Stromal cell of bone marrow (primary cell): ENCODE measurements at regions not wholly inside any gene's neighbourhood (a gene's known extent, or its start where the extent isn't known, plus 50 kb on each side); places are given as distances from the start of the nearest gene placed in this dataset.

ENCODE experiments used
- DNase-seq: peaks from one replicate; pipeline ENCODE4 v3.0.0-alpha.2; 2012; ENCODE audit warnings: low read depth

- no peak for DNase-seq
These were observed 376.5 kb upstream of the DAB2 start for GRCh38 chr5:39801306-39801705.

DNA sequence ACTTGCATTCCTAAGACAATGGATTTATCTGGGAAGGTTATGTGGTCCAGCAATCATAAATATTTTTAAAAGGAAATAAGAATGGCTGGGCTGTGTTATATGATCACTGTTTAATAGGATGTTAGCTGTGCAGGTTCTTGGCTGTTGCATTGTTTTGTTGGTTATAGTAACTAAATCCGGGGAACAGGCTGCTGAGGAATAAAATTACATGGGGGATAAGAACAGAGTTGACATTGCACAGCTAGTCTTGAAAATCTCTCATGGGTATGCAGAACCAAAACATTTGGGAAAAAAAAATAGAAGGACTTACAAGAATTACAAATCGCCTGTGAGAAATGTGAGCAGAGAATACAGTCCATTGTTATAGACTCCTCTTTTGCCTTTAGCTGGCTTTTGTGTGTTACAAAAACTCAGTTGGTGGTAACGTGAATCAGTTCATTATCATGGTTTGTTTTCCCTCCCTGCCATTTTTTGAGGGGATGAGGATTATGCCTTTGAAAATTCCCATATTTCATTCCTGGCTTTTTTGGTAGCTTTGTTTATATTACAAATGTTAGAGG, 375.3 kb upstream of the DAB2 start:
- DNase-seq: no peak

GRCh38 chr5:39799242-39799641, 374.5 kb upstream of the DAB2 start:
- no peak for DNase-seq

DNA sequence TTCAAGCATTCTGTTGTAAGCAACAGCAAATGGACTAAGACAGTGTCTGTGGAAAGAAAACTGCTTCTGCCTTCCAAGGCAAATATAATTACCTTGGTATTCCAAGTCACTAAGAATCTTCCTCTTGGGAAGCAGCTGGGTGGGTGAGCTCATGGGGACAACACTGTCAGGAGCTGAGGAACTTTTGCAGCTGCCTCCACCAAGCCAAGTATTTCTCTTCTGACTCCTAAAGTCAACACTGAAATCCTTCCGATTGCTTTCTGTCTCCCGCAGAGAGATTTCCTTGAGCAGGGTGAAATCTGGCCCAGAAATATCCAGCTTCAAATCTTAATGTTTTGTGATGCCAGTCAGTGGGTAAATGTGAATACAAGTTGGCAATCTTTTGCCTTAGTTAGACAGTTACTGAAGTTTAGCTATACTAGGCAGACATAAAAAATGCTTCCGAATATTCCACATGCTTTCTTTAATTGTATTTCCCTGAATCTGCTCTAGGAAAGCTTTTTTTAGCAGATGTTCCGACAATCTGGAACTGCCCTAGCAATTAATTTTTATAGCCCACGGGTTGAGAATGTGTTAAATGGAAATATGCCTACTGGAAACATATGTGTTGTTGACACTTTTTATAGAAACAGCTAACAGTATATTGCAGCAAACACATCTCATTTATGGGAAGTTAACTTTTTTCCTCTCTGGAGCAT, 369.9 kb upstream of the DAB2 start:
- peak; percentile 50 for DNase-seq

DNA sequence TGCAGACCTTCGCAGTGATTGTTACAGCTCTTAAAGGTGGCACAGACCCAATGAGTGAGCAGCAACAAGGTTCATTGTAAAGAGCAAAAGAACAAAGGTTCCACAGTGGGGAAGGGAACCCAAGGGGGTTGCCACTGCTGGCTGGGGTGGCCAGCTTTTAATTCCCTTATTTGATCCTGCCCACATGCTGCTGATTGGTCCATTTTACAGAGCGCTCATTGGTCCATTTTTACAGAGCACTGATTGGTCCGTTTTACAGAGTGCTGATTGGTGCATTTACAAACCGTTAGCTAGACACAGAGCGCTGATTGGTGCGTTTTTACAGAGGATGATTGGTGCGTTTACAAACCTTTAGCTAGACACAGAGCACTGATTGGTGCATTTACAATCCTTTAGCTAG, 360.6 kb upstream of the DAB2 start:
- no peak for DNase-seq

- DNase-seq: no peak
These were observed 359.1 kb upstream of the DAB2 start for GRCh38 chr5:39783756-39784421.

DNA sequence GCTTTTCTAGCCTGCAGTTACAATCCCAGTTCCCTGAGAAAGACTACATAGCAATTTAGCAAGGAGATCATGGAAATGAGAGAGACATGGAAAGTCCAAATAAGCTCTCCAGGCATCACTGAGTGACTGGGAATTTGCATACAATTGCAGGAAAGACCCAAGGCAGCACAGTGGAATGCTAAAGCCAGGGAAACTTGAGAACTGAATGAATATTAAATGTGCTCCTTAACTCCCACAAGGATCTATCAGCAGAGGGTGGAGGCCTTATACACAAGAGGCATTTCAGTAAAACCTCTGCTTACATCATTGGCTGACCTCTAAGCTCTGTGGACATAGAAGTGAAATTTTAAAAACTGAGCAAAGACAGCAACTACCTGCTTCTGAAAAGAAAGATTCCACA, 355.6 kb upstream of the DAB2 start:
- DNase-seq: peak; percentile 57

- no peak for DNase-seq
These were observed 355.1 kb upstream of the DAB2 start for GRCh38 chr5:39779831-39780230.

- DNase-seq: no peak
These were observed 351.1 kb upstream of the DAB2 start for GRCh38 chr5:39775797-39776365.

- peak; percentile 79 for DNase-seq
These were observed 350.5 kb upstream of the DAB2 start for GRCh38 chr5:39775086-39775796.

DNA sequence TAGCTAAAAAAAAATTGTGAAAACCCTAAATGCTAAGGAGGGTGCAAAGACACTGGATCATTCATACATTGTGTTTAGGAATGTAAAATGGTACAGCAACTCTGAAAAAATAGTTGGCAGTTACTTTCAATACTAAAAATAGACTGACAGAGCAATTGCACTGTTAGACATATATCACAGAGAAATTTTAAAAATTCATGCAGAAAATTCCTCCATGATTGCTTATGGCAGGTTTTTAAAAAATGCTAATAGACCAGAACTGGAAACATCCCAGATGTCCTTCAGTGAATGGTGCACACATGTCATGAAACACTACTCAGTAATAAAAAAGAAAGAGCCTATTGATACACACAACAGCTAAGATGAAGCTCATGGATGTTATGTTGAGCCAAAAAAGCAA, 349.8 kb upstream of the DAB2 start:
- no peak for DNase-seq

DNA sequence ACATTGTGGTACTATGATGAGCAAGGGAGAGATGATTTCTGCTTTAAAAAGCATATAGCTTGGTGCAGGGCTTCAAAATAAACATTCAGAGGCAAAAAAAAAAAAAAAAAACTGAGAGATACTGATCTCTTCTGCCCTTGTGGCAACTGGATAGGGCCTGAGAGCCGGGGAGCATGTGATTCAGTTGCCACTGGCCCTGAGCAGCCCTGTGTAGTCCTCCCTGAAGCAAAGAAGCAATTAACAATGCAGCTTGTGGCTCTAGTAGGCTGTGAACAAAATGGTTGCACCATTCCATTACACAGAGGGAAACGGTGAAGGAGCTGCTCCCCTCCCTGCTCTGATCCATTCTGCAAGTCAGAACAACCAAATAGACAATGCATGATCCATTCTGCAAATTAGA, 347.5 kb upstream of the DAB2 start:
- DNase-seq: no peak

- peak; percentile 38 for DNase-seq
These were observed 343.1 kb upstream of the DAB2 start for GRCh38 chr5:39767916-39768315.

DNA sequence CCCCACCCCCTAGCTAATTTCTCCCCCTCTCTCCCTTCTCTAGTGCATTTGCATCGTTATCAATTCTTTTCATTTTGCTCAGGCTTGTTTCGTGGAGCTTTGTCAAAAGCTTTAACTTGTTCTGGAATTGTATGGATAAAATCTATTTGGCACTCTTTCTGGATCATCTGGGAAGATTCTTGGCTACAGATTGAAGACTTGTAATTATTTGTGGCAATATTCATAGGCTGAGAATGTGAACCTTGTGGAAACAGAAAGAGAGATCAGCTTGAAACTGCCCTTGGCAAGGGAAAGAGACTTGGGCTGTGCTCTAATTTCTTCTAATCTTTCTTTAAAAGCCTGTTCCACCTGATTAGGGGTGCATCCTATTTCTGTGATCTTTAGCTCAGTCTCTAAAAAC, 340.6 kb upstream of the DAB2 start:
- peak; percentile 43 for DNase-seq

- no peak for DNase-seq
These were observed 338.0 kb upstream of the DAB2 start for GRCh38 chr5:39762761-39763160.

GRCh38 chr5:39761199-39761950, 336.6 kb upstream of the DAB2 start:
- DNase-seq: no peak

DNA sequence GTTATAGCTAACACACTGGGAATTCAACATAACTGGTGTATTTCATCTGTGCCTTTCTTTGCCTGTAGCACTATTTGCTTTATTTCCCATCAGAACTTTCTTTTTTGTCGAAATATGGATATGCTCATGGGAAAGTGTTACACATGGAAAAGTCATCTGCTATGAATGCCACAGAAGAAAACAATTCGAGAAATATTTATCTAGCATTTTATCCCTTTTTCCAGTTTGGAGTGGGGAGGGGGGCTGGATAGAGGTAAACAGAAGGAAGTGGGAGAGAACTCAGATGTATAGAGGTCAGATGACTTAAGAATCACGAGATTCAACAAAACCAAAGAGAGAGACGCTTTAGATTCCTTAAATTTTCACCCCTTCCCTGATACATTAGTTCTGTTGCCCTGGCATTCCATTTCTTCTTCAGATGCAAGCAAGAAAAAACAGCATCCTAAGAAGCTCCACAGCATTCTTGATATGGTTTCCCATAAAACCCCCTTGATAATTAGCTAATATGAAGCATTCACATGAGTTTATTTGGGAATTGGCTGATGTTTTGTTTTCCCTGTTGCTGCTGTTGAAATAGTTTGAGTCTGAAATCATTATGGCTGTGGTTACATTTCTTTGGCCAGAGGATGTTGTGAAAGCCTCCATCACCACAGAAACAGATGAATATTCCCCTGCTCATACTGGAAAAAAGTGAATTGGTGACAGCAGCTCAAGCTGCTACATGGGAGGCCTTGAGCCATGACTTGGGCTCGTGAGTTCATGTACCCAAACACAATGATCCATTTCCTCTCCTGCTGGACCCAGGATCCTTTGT, 335.8 kb upstream of the DAB2 start:
- DNase-seq: peak; percentile 98

DNA sequence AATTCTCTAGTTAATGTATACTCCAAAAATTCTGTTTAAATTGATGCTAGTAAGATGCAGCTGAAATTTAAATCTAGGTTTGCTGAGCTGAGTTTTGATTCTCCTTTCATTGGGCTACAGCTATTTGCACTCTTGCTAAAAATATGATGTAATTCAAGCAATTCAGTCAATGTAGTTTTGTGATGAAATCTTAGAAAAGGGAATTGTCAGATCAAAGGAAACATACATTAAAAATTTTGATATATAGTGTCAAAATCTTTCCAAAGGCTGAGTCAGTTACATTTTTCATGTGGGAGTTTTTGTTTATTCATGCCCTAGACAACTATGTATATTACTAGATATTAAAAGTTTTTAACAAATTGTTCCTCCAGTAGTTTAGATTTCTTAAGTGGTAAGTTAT, 334.9 kb upstream of the DAB2 start:
- DNase-seq: no peak

- no peak for DNase-seq
These were observed 333.6 kb upstream of the DAB2 start for GRCh38 chr5:39758426-39758825.

- no peak for DNase-seq
These were observed 332.4 kb upstream of the DAB2 start for GRCh38 chr5:39757131-39757530.

GRCh38 chr5:39755986-39756385, 331.2 kb upstream of the DAB2 start:
- DNase-seq: peak; percentile 93
